GM18502 (cell line): ENCODE measurements at regions not wholly inside any gene's neighbourhood (a gene's known extent, or its start where the extent isn't known, plus 50 kb on each side); places are given as distances from the start of the nearest gene placed in this dataset.
"Not testable (repeated sequence)": the region's sequence is repeated elsewhere in the genome, so short reads cannot be mapped to it uniquely, and the experiment has no call there.

Experiments
- ATAC-seq: cut with Tn5 transposase; IDR thresholded peaks from one replicate; pipeline ENCODE4 v1.9.1; 2021; ENCODE audit warnings: mild to moderate bottlenecking; ENCODE audit not compliant: unreplicated experiment, poor library complexity

GRCh38 chr5:98499892-98500291, 273.6 kb upstream of the RGMB start:
- no peak for ATAC-seq

- no peak for ATAC-seq
Measured at GRCh38 chr5:98500811-98501210, 272.7 kb upstream of the RGMB start.

GRCh38 chr5:98503616-98504015, 269.8 kb upstream of the RGMB start:
- no peak for ATAC-seq

GRCh38 chr5:98504505-98504904, 269.0 kb upstream of the RGMB start:
- no peak for ATAC-seq

- ATAC-seq, result no peak
Measured at GRCh38 chr5:98510143-98510985, 263.1 kb upstream of the RGMB start.

- ATAC-seq, result no peak
Measured at GRCh38 chr5:98513380-98513779, 260.1 kb upstream of the RGMB start.

- no peak for ATAC-seq
Measured at GRCh38 chr5:98514215-98514614, 259.2 kb upstream of the RGMB start.

- ATAC-seq, result no peak
Measured at GRCh38 chr5:98516701-98517100, 256.8 kb upstream of the RGMB start.

- ATAC-seq, result no peak
Measured at GRCh38 chr5:98517560-98518366, 255.7 kb upstream of the RGMB start.

GRCh38 chr5:98518754-98519153, 254.7 kb upstream of the RGMB start:
- no peak for ATAC-seq

- no peak for ATAC-seq
Measured at GRCh38 chr5:98519571-98519970, 253.9 kb upstream of the RGMB start.

GRCh38 chr5:98521821-98522220, 251.6 kb upstream of the RGMB start:
- no peak for ATAC-seq

GRCh38 chr5:98524773-98525172, 248.7 kb upstream of the RGMB start:
- ATAC-seq, result no peak

- ATAC-seq, result no peak
Measured at GRCh38 chr5:98527846-98528245, 245.6 kb upstream of the RGMB start.

GRCh38 chr5:98529321-98529720, 244.1 kb upstream of the RGMB start:
- ATAC-seq, result no peak

- ATAC-seq, result no peak
Measured at GRCh38 chr5:98530224-98530623, 243.2 kb upstream of the RGMB start.

- no peak for ATAC-seq
Measured at GRCh38 chr5:98535901-98536300, 237.6 kb upstream of the RGMB start.

- ATAC-seq, result no peak
Measured at GRCh38 chr5:98540056-98540455, 233.4 kb upstream of the RGMB start.

- no peak for ATAC-seq
Measured at GRCh38 chr5:98541641-98542040, 231.8 kb upstream of the RGMB start.

- no peak for ATAC-seq
Measured at GRCh38 chr5:98543490-98543889, 230.0 kb upstream of the RGMB start.

- ATAC-seq, result not testable (repeated sequence)
Measured at GRCh38 chr5:98546924-98547323, 226.5 kb upstream of the RGMB start.

GRCh38 chr5:98556712-98557111, 216.8 kb upstream of the RGMB start:
- no peak for ATAC-seq
